IMR-90 (cell line): ENCODE measurements at regions not wholly inside any gene's neighbourhood (a gene's known extent, or its start where the extent isn't known, plus 50 kb on each side); places are given as distances from the start of the nearest gene placed in this dataset.

Experiments
- ATAC-seq: fragments of 200-7000 bp; cut with Tn5 transposase; 2 replicates; pipeline ENCODE4 v1.9.1; 2020; ENCODE audit warnings: low read depth, mild to moderate bottlenecking, moderate library complexity
- BruUV-seq: library from RNA; stranded (reverse); fragments of 400-500 nt; replicated peaks from 2 replicates; lab custom pipeline; 2021; lab: Mats Ljungman, UMichigan
- CTCF ChIA-PET: fragments of 300-600 bp; formaldehyde crosslinking; extraction: SDS; loops from one replicate; lab custom pipeline; 2021; ENCODE audit warnings: antibody characterized with exemption; lab: Yijun Ruan, JAX
- POLR2A ChIA-PET: fragments of 300-600 bp; sonication (Branson Sonifier 250); formaldehyde crosslinking; loops from one replicate; lab custom pipeline; 2022; ENCODE audit warnings: antibody characterized with exemption; ENCODE audit not compliant: unreplicated experiment; lab: Charles Lee
- DNase-seq: peaks from one replicate; pipeline ENCODE4 v3.0.0; 2013
- H2AFZ ChIP-seq: replicated peaks from 2 replicates; pipeline ENCODE3; 2013; ENCODE audit warnings: low read length, mild to moderate bottlenecking; ENCODE audit not compliant: poor library complexity
- H2AK5ac ChIP-seq: 2 replicates; pipeline ENCODE4 v1.6.1; 2013; ENCODE audit warnings: low read depth, low read length, inconsistent platforms
- H2AK9ac ChIP-seq: replicated peaks from 2 replicates; pipeline ENCODE3; 2013; ENCODE audit warnings: mild to moderate bottlenecking, low read depth, low read length, moderate library complexity; ENCODE audit not compliant: poor library complexity
- H2BK120ac ChIP-seq: 2 replicates; pipeline ENCODE4 v1.6.1; 2013; ENCODE audit warnings: low read depth, low read length, inconsistent platforms
- H2BK15ac ChIP-seq: 3 replicates; pipeline ENCODE4 v1.6.1; 2013; ENCODE audit warnings: low read depth, low read length, inconsistent platforms
- H2BK20ac ChIP-seq: 2 replicates; pipeline ENCODE4 v1.6.1; 2013; ENCODE audit warnings: low read depth, mild to moderate bottlenecking, inconsistent platforms, low read length, moderate library complexity
- H2BK5ac ChIP-seq: 2 replicates; pipeline ENCODE4 v1.6.1; 2013; ENCODE audit warnings: mild to moderate bottlenecking, low read depth, low read length, inconsistent platforms; ENCODE audit not compliant: poor library complexity, severe bottlenecking
- H3K14ac ChIP-seq: replicated peaks from 2 replicates; pipeline ENCODE4 v1.6.1; 2013; ENCODE audit warnings: low read depth, low read length, inconsistent platforms
- H3K18ac ChIP-seq: 2 replicates; pipeline ENCODE4 v1.6.1; 2013; ENCODE audit warnings: low read depth, low read length, control low read depth
- H3K23ac ChIP-seq: 2 replicates; pipeline ENCODE4 v1.6.1; 2013; ENCODE audit warnings: low read depth, low read length, inconsistent platforms
- H3K27ac ChIP-seq: 2 replicates; pipeline ENCODE4 v1.5.1; 2013; ENCODE audit warnings: mild to moderate bottlenecking, control low read depth, low read length; ENCODE audit not compliant: insufficient read depth
- H3K27me3 ChIP-seq: 2 replicates; pipeline ENCODE4 v1.6.1; 2013; ENCODE audit warnings: low read length; ENCODE audit not compliant: control insufficient read depth, insufficient read depth
- H3K36me3 ChIP-seq: 2 replicates; pipeline ENCODE4 v1.6.1; 2013; ENCODE audit warnings: low read length, mixed read lengths; ENCODE audit not compliant: control insufficient read depth, insufficient read depth
- H3K4ac ChIP-seq: 2 replicates; pipeline ENCODE4 v1.6.1; 2013; ENCODE audit warnings: low read depth, low read length, inconsistent platforms
- H3K4me1 ChIP-seq: 2 replicates; pipeline ENCODE4 v1.6.1; 2013; ENCODE audit warnings: low read length, mixed read lengths; ENCODE audit not compliant: control insufficient read depth, insufficient read depth
- H3K4me2 ChIP-seq: 2 replicates; pipeline ENCODE4 v1.6.1; 2013; ENCODE audit warnings: low read depth, mild to moderate bottlenecking, control low read depth, low read length, moderate library complexity
- H3K4me3 ChIP-seq: 2 replicates; pipeline ENCODE4 v1.5.1; 2013; ENCODE audit warnings: low read depth, mild to moderate bottlenecking, control low read depth, low read length, moderate library complexity; ENCODE audit not compliant: insufficient read depth
- H3K56ac ChIP-seq: 2 replicates; pipeline ENCODE4 v1.6.1; 2013; ENCODE audit warnings: low read length, inconsistent platforms; ENCODE audit not compliant: insufficient read depth; ENCODE audit errors: extremely low read depth
- H3K79me1 ChIP-seq, 2 experiments: 2 replicates each; pipeline ENCODE4 v1.6.1; 2013; ENCODE audit warnings: low read length in 2 of 2, inconsistent platforms in 1 of 2, low read depth in 1 of 2
- H3K9ac ChIP-seq: 2 replicates; pipeline ENCODE4 v1.6.1; 2013; ENCODE audit warnings: low read depth, low read length, control low read depth
- H3K9me1 ChIP-seq: 2 replicates; pipeline ENCODE4 v1.6.1; 2013; ENCODE audit warnings: low read length, inconsistent platforms; ENCODE audit not compliant: insufficient read depth
- H3K9me3 ChIP-seq: 2 replicates; pipeline ENCODE4 v1.6.1; 2013; ENCODE audit warnings: low read length; ENCODE audit not compliant: control insufficient read depth, insufficient read depth
- H4K20me1 ChIP-seq: 2 replicates; pipeline ENCODE4 v1.6.1; 2013; ENCODE audit warnings: low read length, inconsistent platforms; ENCODE audit not compliant: insufficient read depth
- H4K5ac ChIP-seq: 2 replicates; pipeline ENCODE4 v1.6.1; 2013; ENCODE audit warnings: mild to moderate bottlenecking, low read depth, low read length, control low read depth
- H4K8ac ChIP-seq, 2 experiments: 2 replicates each; pipeline ENCODE4 v1.6.1; 2013; ENCODE audit warnings: low read depth in 2 of 2, low read length in 2 of 2, control low read depth in 1 of 2, inconsistent platforms in 1 of 2
- H4K91ac ChIP-seq: 2 replicates; pipeline ENCODE4 v1.6.1; 2013; ENCODE audit warnings: low read depth, low read length, inconsistent platforms; ENCODE audit not compliant: insufficient read depth
- BHLHE40 ChIP-seq: fragments of 150-350 bp; IDR thresholded peaks from 2 replicates; pipeline ENCODE4 v1.6.1; 2016; ENCODE audit warnings: mild to moderate bottlenecking, low read depth, low read length
- CHD1 ChIP-seq: IDR thresholded peaks from 2 replicates; pipeline ENCODE4 v1.6.1; 2012; ENCODE audit warnings: low read depth, low read length, improper control_type of control experiment
- FOS ChIP-seq: fragments of 150-350 bp; IDR thresholded peaks from 2 replicates; pipeline ENCODE4 v1.6.1; 2016; ENCODE audit warnings: low read depth, low read length
- NFE2L2 ChIP-seq: fragments of 150-350 bp; IDR thresholded peaks from 2 replicates; pipeline ENCODE4 v1.6.1; 2016; ENCODE audit warnings: low read depth, mild to moderate bottlenecking, low read length
- POLR2A ChIP-seq: IDR thresholded peaks from 2 replicates; pipeline ENCODE4 v1.6.1; 2012; ENCODE audit warnings: mild to moderate bottlenecking, low read depth, low read length
- WGBS, 2 experiments: methylation state at CpG; one replicate each; pipeline versions ENCODE4 v1.1.5 to v1.1.7; 2013; ENCODE audit warnings: missing lambda C conversion rate in 2 of 2; ENCODE audit not compliant: insufficient read length in 1 of 2; ENCODE audit errors: extremely low coverage in 2 of 2; 5-methylcytosine and 5-hydroxymethylcytosine counted together
- dilution Hi-C: fragments of 300-500 bp; cut with HindIII; formaldehyde crosslinking; loops from one replicate; pipeline ENCODE4 v1.14.3; 2018; ENCODE audit warnings: low sequenced_read_pairs; ENCODE audit not compliant: unreplicated experiment
- in situ Hi-C: fragments of 300-500 bp; cut with MboI; formaldehyde crosslinking; loops from 3 replicates; pipeline ENCODE4 v1.14.3; 2019; ENCODE audit warnings: low sequenced_read_pairs, inconsistent platforms, mixed read lengths
- intact Hi-C: fragments of 100-400 bp; cut with micrococcal nuclease; formaldehyde crosslinking; loops from 2 replicates; pipeline ENCODE4 v1.10.0; 2022

DNA sequence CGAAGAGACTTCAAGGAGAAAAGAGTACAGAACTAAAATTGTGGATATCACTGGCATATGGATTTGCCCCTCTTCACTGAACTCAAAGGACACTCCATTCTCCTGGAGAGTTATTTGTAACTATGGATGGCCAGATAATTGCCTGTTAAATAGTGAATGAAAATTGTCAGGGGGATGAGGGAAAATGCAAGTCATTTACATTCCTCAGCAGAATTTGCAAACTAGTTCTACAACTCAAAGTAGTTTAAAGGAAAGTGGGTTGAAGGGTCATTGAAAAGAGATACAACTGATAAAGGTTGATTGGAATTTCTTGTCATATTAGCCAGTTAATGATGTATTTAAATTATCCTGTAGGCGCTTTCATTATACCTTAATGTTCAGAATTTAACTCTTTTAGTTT lies 266.5 kb upstream of the SPOPL start:
- H3K27ac ChIP-seq: no peak overlapping the region
- H3K9me1 ChIP-seq: no peaks in the 10 kb centered on the region
- no peak overlapping the region for H2AK5ac ChIP-seq
- no peak overlapping the region for H4K8ac ChIP-seq
- H4K91ac ChIP-seq: no peak overlapping the region
- no peak overlapping the region for H3K14ac ChIP-seq
- H3K9ac ChIP-seq: no peak overlapping the region
- intact Hi-C loops (no loop called here), in situ Hi-C loops (no loop called here), dilution Hi-C loops (no loop called here)
- no peaks in the 10 kb centered on the region for H3K27me3 ChIP-seq
- WGBS, 2 experiments: no CpG with 5 or more reads among the region's 2 CpGs
- no peak overlapping the region for H3K4ac ChIP-seq
- no peak overlapping the region for H3K56ac ChIP-seq
- CTCF ChIA-PET: interaction anchor here (1.1 kb wide), 1 partner anchor 16 kb away, joined by 3 read pairs; no protein-coding TSS in a partner anchor
- no peaks in the 10 kb centered on the region for H3K79me1 ChIP-seq
- no peak overlapping the region for H3K4me3 ChIP-seq
- no peak overlapping the region for H2BK5ac ChIP-seq
- no peak overlapping the region for H2BK20ac ChIP-seq
- H2AFZ ChIP-seq: no peak overlapping the region
- no peak overlapping the region for H2BK120ac ChIP-seq
- no peaks in the 10 kb centered on the region for H3K9me3 ChIP-seq
- no peaks in the 10 kb centered on the region for H3K4me1 ChIP-seq
- H2AK9ac ChIP-seq: no peak overlapping the region
- H4K5ac ChIP-seq: no peak overlapping the region
- H3K18ac ChIP-seq: no peak overlapping the region
- no peak overlapping the region for H3K23ac ChIP-seq
- no peaks in the 10 kb centered on the region for H4K20me1 ChIP-seq
- H3K4me2 ChIP-seq: no peak overlapping the region
- POLR2A ChIA-PET: no interaction called here
- DNase-seq (no peak), ATAC-seq (no peak)
- TF ChIP-seq POLR2A (no peak), NFE2L2 (no peak), CHD1 (no peak), BHLHE40 (no peak), FOS (no peak)
- H2BK15ac ChIP-seq: no peak overlapping the region
- H3K36me3 ChIP-seq: no peaks in the 10 kb centered on the region
- no TSS peak for BruUV-seq
